IPS DF 4.7 (cell line): ENCODE measurements at regions not wholly inside any gene's neighbourhood (a gene's known extent, or its start where the extent isn't known, plus 50 kb on each side); places are given as distances from the start of the nearest gene placed in this dataset.

Experiments
- DNase-seq: peaks from one replicate; pipeline ENCODE4 v3.0.0-alpha.2; 2013; ENCODE audit warnings: low spot score; ENCODE audit errors: extremely low read depth

GRCh38 chr12:115403253-115403652, 719.3 kb upstream of the TBX3 start:
- no peak for DNase-seq

GRCh38 chr12:115402443-115403180, 718.6 kb upstream of the TBX3 start:
- no peak for DNase-seq

- DNase-seq: no peak
Observed at GRCh38 chr12:115401761-115402160, 717.8 kb upstream of the TBX3 start.

- DNase-seq: no peak
Observed at GRCh38 chr12:115400011-115400410, 716.0 kb upstream of the TBX3 start.

GRCh38 chr12:115398311-115398781, 714.4 kb upstream of the TBX3 start:
- DNase-seq: no peak

GRCh38 chr12:115396567-115396966, 712.6 kb upstream of the TBX3 start:
- DNase-seq: no peak

GRCh38 chr12:115394496-115395220, 710.7 kb upstream of the TBX3 start:
- no peak for DNase-seq

- DNase-seq: no peak
Observed at GRCh38 chr12:115388139-115388538, 704.2 kb upstream of the TBX3 start.

GRCh38 chr12:115387467-115387901, 703.5 kb upstream of the TBX3 start:
- DNase-seq: no peak

GRCh38 chr12:115386946-115387345, 703.0 kb upstream of the TBX3 start:
- DNase-seq: no peak

- no peak for DNase-seq
Observed at GRCh38 chr12:115385141-115385540, 701.2 kb upstream of the TBX3 start.

GRCh38 chr12:115384391-115384790, 700.4 kb upstream of the TBX3 start:
- no peak for DNase-seq

- no peak for DNase-seq
Observed at GRCh38 chr12:115383668-115384067, 699.7 kb upstream of the TBX3 start.

- no peak for DNase-seq
Observed at GRCh38 chr12:115382681-115383080, 698.7 kb upstream of the TBX3 start.

GRCh38 chr12:115380546-115381120, 696.7 kb upstream of the TBX3 start:
- DNase-seq: no peak

- no peak for DNase-seq
Observed at GRCh38 chr12:115378291-115378690, 694.3 kb upstream of the TBX3 start.

GRCh38 chr12:115377779-115378178, 693.8 kb upstream of the TBX3 start:
- no peak for DNase-seq

GRCh38 chr12:115377230-115377629, 693.3 kb upstream of the TBX3 start:
- no peak for DNase-seq

- DNase-seq: no peak
Observed at GRCh38 chr12:115375186-115375991, 691.4 kb upstream of the TBX3 start.

- no peak for DNase-seq
Observed at GRCh38 chr12:115374480-115375185, 690.7 kb upstream of the TBX3 start.

GRCh38 chr12:115371711-115372110, 687.7 kb upstream of the TBX3 start:
- no peak for DNase-seq
